ENCODE measurements at regions not wholly inside any gene's neighbourhood (a gene's known extent, or its start where the extent isn't known, plus 50 kb on each side); places are given as distances from the start of the nearest gene placed in this dataset.

DNA sequence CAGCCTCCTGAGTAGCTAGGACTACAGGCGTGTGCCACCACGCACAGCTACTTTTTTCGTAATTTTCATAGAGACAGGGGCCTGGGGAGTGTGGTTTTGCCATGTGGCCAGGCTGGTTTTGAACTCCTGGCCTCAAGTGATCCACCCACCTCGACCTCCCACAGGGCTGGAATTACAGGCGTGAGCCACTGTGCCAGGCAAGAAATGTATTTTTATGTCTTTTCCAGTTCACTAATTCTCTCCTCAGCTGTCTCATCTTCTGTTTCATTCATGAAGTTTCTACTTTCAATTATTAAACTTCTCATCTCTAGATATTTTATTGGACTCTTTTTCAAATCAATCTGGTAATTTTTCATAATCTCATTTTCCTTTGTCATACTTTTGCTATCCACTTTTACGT, 72.1 kb upstream of the DISP3 start:
- no peak for DNase-seq (ENCODE audit: low read depth)
- H3K4me3 ChIP-seq (ENCODE audit: low read depth, low read length): no peak overlapping the region

DNA sequence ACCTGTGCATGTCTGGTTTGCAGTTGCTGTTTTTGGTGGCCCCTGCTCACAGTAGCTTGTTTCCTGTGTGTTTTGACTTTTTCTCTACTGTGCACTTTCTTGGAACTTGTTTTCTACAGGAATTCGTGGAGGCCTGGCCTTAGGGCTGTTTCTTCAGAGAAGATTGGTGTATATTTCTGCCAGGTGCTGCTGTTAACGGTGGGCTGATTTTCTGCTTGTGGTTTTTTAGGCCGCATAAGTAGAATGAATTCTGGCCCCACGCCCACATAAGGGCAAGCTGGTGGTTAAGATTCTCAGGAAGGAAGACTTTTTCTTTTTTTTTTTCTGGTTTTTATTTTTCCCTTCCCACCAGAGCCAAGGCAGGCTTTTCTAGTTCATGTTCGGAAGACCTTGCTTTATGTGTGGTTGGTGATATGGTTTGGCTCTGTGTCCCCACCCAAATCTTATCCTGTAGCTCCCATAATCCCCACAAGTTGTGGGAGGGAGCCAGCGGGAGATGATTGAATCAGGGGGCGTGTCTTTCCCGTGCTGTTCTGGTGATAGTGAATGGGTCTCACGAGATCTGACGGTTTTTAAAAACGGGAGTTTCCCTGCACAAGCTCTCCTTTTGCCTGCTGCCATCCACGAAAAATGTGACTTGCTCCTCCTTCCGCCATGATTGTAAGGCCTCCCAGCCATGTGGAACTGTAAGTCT, 71.5 kb upstream of the DISP3 start:
- H3K4me3 ChIP-seq (ENCODE audit: low read depth, low read length): no peak overlapping the region
- no peak for DNase-seq (ENCODE audit: low read depth)

DNA sequence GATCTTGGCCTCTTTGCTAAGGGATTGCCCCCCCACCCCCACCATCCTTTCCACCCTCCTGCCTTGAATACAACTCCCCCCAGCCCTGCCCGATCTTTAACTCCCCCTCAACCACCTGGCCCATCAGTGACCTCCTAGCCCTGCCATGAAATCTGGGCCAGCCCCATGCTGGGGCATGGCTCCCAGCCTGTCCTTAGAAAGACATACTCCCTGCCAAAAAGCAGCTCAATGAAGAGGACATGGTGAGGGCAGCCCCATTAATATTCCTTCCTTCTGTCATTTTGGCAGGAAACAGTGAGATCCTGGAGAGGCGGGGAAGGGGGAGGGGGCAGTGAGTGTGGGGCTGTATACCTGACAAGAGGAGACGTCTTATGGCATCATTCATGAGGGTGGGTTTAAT, 66.8 kb upstream of the DISP3 start:
- H3K4me3 ChIP-seq (ENCODE audit: low read depth, low read length): no peak overlapping the region
- DNase-seq (ENCODE audit: low read depth): no peak

DNA sequence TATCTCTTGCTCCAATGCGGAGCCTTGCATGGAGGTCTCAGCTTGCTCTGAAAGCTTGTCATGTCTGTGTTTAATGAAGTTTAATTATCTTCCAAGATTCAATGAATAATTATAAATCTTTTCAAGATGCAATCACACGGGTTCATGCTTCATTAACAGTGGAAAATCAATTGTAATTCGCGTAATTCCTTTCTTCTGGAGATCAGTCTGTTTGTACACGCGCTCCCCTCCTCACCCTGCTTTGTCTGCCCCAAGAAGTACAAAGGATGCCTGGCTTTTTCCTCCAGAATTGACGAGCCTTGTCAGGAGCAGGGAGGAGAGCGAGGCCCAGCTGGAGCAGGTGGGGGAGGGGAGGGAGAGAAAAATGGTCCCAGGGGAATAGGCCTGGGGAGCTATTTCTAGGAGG, 65.0 kb upstream of the DISP3 start:
- DNase-seq (ENCODE audit: low read depth): no peak
- H3K4me3 ChIP-seq (ENCODE audit: low read depth, low read length): no peak overlapping the region

DNA sequence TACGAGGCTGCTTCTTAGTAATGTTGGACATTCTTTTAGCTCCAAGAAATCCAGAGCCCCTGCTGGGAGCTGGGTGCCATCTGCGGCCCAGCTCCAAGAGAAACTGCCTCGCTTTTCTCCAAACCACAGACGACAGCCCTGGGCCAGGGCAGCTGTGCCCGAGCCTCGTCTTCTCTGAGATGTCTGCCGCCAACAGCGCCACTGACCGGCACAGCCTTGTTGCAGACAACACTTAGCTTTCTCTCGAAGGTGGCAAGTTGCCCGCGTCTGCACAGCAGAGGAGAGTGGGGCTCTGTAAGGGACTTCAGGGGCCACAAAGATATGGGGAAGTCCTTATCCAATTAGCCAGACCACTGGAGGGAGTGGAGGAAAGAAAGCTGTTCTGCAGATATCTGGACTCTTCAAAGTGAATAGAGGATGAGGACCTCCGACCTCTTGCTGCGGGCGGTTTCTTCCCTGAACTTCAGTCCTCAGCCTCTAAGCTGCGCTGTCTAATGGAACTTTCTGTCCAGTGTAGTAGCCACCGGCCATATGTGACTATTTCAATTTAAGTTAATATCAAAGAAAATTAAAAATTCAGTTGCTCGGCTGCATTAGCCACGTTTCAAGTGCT, 63.9 kb upstream of the DISP3 start:
- H3K4me3 ChIP-seq (ENCODE audit: low read depth, low read length): no peak overlapping the region
- no peak for DNase-seq (ENCODE audit: low read depth)

DNA sequence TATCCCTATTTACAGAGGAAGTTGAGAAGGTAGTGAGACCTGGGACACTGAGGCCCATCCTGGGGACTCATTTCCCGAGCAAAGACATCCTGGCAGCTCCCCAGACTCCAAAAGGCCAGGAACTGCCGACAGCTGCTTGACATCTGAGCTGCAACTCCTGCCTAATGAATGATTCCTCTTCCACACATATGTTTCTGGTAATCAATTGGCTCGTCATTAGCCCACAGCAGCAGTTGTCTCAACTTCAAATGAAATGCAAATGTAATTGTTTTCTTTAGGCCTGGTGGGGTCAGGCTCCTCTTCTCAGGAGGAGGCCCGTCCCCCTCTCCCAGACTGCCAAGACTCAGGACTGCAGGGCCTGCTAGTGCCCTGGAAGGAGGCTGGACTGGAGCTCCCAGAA, 61.8 kb upstream of the DISP3 start:
- H3K4me3 ChIP-seq (ENCODE audit: low read depth, low read length): no peak overlapping the region
- DNase-seq (ENCODE audit: low read depth): no peak

DNA sequence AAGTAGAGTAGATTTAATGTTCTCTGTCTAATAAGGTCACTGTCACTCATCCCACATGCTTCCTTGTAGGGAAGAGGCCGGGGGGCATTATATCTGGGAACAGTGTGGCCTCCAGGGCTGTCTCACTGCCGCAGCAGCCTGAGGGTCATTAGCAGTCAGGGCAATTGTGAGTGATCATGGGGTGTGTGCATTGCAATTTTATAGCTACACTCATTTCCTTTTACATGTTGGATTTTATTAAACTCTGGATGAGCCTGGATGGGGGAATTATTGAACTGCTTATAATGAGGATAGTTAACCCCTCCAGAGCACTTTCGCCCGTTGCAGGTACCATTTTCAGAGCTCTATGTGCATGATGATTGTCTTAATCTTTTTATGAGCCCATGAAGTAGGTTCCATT, 60.9 kb upstream of the DISP3 start:
- no peak for DNase-seq (ENCODE audit: low read depth)
- no peak overlapping the region for H3K4me3 ChIP-seq (ENCODE audit: low read depth, low read length)

DNA sequence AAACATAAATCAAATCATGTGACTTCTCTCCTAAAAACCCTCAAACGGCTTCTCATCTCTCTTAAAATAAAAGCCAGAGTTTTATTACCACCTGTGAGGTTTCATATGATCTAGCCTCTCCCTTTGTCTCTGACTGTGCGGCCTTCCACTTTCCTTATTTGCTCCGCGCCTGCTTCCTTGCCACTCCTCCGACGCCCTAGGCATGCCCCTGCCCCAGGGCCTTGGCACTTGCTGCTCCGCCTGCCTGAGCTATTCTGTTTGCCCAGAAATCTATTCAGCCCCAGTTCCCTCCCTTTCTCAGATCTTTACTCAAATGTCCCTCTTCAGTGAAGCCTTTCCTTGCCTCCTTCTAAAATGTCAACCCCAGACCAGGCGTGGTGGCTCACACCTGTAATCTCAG, 57.5 kb upstream of the DISP3 start:
- no peak overlapping the region for H3K4me3 ChIP-seq (ENCODE audit: low read depth, low read length)
- DNase-seq (ENCODE audit: low read depth): no peak

DNA sequence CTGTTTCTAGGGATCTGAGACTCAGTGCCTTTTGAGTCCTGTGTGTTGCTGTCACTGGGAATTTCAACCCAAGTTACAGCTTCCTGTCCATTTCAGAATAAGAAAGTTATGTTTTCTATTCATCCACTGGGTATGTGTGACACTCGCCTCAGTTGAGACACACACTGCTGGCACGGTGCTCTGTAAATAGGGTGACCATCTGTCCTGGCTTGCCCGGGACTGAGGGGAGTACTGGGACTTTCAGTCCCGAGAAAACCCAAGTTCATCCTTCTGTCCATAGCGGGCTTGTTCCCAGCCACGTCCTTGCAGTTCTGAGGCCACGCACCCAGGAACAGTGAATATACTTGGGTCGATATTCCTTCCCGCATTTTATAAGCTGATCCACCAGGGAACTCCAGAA, 56.3 kb upstream of the DISP3 start:
- no peak overlapping the region for H3K4me3 ChIP-seq (ENCODE audit: low read depth, low read length)
- DNase-seq (ENCODE audit: low read depth): no peak

DNA sequence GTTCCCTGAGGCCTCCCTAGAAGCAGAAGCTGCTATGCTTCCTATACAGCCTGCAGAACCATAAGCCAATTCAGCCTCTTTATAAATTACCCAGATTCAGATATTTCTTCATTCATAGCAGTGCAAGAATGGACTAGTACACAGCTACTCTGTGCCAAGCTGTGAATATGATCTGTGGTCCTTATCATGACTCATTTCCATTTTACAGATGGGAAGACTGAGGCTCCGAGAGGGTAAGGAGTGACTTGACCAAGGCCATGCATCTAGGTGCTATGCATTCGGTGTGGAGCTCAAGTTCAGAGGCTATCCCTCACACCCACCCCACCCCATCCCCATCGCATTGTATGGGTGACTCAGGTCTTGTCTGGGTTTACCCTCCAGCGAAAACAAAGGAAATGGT, 52.3 kb upstream of the DISP3 start:
- H3K4me3 ChIP-seq (ENCODE audit: low read depth, low read length): no peak overlapping the region

DNA sequence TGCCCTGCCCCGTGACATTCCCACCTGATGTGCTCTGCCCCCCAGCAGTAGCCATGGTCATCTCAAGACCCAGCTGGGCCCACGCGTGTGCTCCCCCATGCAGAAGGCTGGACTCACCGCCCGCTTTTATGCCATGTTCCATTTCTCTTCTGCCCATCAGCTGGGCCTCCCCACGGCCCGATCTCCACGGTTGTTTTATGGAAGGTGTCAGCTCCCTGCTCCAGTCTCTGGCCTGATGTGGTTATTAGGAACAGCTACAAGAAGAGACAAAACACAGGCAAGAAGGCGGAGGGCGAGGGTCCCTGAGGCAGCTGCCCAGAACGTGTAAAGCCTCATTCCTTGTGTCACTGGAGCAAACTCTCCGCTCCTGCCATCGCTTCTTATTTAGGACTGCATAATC, 50.2 kb upstream of the DISP3 start:
- H3K4me3 ChIP-seq (ENCODE audit: low read depth, low read length): no peak overlapping the region
- DNase-seq (ENCODE audit: low read depth): no peak

More for the DNA sequence above, 52.3 kb upstream of the DISP3 start:
- DNase-seq (ENCODE audit: low read depth): no peak
